ENCODE measurements at regions not wholly inside any gene's neighbourhood (a gene's known extent, or its start where the extent isn't known, plus 50 kb on each side); places are given as distances from the start of the nearest gene placed in this dataset.

GRCh38 chr15:100794008-100794407 lies 85.6 kb upstream of the ALDH1A3 start:
- TF ChIP-seq CTCF (IDR thresholded peaks at IDR 0.05) (no peak), POLR2A (IDR thresholded peaks at IDR 0.05) (no peak)
